ENCODE measurements at regions not wholly inside any gene's neighbourhood (a gene's known extent, or its start where the extent isn't known, plus 50 kb on each side); places are given as distances from the start of the nearest gene placed in this dataset.

GRCh38 chr12:108399514-108399913 is 60.4 kb upstream of the CMKLR1 start:
- DNase-seq (ENCODE audit: insufficient read length, low spot score) (no peak), FAIRE-seq (no peak)
- TF ChIP-seq CTCF (IDR thresholded peaks at IDR 0.05; ENCODE audit: insufficient read depth, missing control alignments): no peak

- TF ChIP-seq CTCF (IDR thresholded peaks at IDR 0.05; ENCODE audit: insufficient read depth, missing control alignments): no peak
- DNase-seq (ENCODE audit: insufficient read length, low spot score) (no peak), FAIRE-seq (no peak)
These were observed 55.1 kb upstream of the CMKLR1 start for GRCh38 chr12:108394196-108394595.

GRCh38 chr12:108392284-108392683 is 53.2 kb upstream of the CMKLR1 start:
- no peak for DNase-seq (ENCODE audit: insufficient read length, low spot score)
- TF ChIP-seq CTCF (IDR thresholded peaks at IDR 0.05; ENCODE audit: insufficient read depth, missing control alignments): no peak
- FAIRE-seq: no peak

- FAIRE-seq: no peak
- TF ChIP-seq CTCF (IDR thresholded peaks at IDR 0.05; ENCODE audit: insufficient read depth, missing control alignments): no peak
These were observed 51.5 kb upstream of the CMKLR1 start for GRCh38 chr12:108390495-108391203.

GRCh38 chr12:108389544-108389943 is 50.4 kb upstream of the CMKLR1 start:
- TF ChIP-seq CTCF (IDR thresholded peaks at IDR 0.05; ENCODE audit: insufficient read depth, missing control alignments): no peak
- DNase-seq (ENCODE audit: insufficient read length, low spot score): no peak
- no peak for FAIRE-seq

More at GRCh38 chr12:108390495-108391203, 51.5 kb upstream of the CMKLR1 start:
- DNase-seq (ENCODE audit: insufficient read length, low spot score): no peak

All from D721Med (cell line).